ENCODE measurements at regions not wholly inside any gene's neighbourhood (a gene's known extent, or its start where the extent isn't known, plus 50 kb on each side); places are given as distances from the start of the nearest gene placed in this dataset.

GRCh38 chrX:66915893-66916292, 277.0 kb upstream of the EDA2R start:
- TF ChIP-seq POLR2AphosphoS5 (IDR thresholded peaks at IDR 0.05) (no peak), TAF1 (IDR thresholded peaks at IDR 0.05; ENCODE audit: low read depth) (no peak), CTCF (IDR thresholded peaks at IDR 0.05; ENCODE audit: poor library complexity, severe bottlenecking) (no peak)

Data from neural cell (in vitro differentiated cells).